HG03108 (cell line): ENCODE measurements at regions not wholly inside any gene's neighbourhood (a gene's known extent, or its start where the extent isn't known, plus 50 kb on each side); places are given as distances from the start of the nearest gene placed in this dataset.
"Not testable (repeated sequence)": the region's sequence is repeated elsewhere in the genome, so short reads cannot be mapped to it uniquely, and the experiment has no call there.

Experiments
- ATAC-seq: cut with Tn5 transposase; IDR thresholded peaks from one replicate; pipeline ENCODE4 v1.9.1; 2021; ENCODE audit warnings: moderate library complexity; ENCODE audit not compliant: unreplicated experiment

- ATAC-seq, result no peak
These were observed 433.1 kb downstream of the C12orf50 start for GRCh38 chr12:87596134-87596533.

DNA sequence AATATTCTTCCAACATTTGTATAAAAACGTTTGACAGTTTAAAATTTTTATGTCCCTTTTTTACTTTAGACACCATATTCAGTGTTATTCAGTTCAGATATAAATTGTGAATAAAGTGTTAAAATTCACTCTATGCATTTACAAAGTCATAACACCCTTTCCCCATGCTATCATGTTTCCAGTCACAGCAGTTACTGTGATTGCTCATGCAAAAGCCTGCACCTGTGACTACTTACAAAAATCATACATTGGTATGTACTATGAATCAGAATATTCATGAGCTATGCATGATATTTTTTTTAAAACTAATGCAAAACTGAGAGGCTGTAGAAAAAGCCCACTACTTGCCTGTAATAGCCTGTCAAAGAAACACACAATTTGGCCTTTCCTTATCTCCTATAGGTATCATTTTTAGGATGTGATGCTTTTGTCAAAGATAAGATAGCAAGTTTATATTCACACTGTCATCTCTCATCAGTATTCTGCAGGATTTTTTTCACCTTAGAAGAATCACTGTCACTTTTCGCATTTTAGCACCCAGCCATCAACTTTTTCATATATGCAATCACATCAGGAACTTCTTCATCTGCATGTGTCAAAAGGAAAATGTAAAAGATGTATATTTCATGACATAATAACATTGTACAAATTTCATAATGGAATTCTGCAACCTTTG lies 443.2 kb downstream of the C12orf50 start:
- no peak for ATAC-seq

DNA sequence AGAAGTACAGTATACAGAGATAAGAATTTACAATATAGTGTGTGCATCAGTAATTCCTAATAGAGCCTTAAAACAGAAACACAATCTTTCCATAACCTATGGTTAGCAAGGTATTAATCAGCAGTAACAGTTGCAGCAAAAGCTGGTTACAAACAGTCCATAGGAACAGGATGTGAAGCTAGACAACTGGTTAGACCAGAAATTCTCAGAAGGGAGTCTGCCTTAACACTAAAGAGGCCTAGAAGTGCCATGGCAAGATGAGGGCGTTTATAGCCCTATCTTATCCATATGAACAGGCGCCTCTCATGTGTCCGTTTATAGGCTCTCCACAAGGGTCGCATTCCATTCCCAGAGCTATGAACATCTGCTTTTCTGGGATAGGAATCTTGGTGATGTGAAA lies 450.1 kb downstream of the C12orf50 start:
- ATAC-seq, result not testable (repeated sequence)

DNA sequence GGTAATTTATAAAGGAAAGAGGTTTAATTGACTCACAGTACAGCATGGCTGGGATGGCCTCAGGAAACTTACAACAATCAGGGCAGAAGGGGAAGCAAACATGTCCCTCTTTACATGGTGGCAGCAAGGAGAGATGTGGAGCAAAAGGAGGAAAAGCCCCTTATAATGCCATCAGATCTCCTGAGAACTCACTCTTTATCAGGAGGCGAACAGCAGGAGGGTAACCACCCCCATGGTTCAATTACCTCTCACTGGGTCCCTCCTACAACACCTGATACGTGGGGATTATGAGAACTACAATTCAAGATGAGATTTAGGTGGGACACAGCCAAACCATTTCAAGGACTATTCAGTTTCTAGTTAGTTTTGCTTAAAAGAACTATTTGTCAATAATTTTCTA lies 453.3 kb downstream of the C12orf50 start:
- ATAC-seq, result no peak

DNA sequence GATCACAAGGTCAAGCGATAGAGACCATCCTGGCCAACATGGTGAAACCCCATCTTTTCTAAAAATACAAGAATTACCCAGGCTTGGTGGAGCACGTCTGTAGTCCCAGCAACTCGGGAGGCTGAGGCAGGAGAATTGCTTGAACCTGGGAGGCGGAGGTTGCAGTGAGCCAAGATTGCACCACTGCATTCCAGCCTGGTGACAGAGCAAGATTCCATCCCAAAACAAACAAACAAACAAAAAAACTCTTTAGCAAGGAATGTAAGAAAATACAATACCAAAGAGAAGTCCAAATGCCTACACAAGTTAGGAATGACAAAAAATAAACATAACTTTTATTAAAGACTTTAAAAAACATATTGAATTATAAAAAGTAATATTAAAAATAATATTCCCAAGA lies 462.3 kb downstream of the C12orf50 start:
- ATAC-seq, result not testable (repeated sequence)

- ATAC-seq, result no peak
These were observed 472.2 kb downstream of the C12orf50 start for GRCh38 chr12:87556985-87557384.

DNA sequence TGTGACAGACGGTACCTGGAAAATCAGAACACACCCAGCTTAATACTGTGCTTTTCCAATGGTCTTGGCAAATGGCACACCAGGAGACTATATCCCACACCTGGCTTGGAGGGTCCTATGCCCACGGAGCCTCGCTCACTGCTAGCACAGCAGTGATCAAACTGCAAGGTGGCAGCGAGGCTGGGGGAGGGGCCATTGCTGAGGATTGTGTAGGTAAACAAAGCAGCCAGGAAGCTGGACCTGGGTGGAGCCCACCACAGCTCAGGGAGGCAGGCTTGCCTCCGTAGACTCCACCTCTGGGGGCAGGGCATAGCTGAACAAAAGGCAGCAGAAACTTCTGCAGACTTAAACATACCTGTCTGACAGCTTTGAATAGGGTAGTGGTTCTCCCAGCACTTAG lies 498.0 kb downstream of the C12orf50 start:
- not testable (repeated sequence) for ATAC-seq

DNA sequence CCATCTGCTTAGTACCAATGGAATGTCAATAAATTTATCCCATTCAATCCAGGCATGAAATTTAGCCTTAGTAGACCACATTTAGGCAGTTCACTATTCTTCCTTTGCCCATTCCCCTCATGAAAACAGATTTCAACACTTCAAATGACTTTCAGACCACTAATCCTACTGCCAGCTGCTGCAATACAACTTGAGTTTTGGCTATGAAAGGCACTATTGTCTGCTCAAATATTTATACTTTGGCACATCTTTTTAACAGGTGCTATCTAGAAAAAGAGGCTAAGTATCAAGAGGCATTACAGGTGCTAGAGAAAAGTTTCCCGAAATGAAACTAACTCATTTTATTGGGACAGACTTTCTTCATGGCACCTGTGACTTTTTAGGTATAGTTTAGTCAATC lies 499.8 kb downstream of the C12orf50 start:
- ATAC-seq, result no peak

DNA sequence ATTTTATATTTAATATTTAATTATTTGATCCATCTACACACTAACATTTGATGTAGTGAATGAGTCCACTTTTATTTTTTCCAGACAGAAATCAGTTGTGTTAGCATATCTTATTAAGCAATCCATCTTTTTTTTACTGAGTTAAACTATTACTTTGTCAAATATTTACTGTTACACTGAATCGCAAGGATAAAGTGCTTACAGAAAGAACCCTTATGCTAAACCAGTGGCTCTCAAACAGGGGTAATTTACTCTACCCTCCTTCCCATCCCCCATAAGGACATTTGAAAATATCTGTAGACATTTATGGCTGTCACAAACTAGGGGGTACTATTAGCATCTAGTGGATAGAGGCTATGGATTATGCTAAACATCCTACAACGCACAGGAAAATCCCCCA lies 508.2 kb downstream of the C12orf50 start:
- ATAC-seq, result no peak

GRCh38 chr12:87518481-87518880 lies 510.7 kb downstream of the C12orf50 start:
- no peak for ATAC-seq

- ATAC-seq, result no peak
These were observed 511.2 kb downstream of the C12orf50 start for GRCh38 chr12:87518036-87518435.

GRCh38 chr12:87513536-87514280 lies 515.5 kb downstream of the C12orf50 start:
- no peak for ATAC-seq

DNA sequence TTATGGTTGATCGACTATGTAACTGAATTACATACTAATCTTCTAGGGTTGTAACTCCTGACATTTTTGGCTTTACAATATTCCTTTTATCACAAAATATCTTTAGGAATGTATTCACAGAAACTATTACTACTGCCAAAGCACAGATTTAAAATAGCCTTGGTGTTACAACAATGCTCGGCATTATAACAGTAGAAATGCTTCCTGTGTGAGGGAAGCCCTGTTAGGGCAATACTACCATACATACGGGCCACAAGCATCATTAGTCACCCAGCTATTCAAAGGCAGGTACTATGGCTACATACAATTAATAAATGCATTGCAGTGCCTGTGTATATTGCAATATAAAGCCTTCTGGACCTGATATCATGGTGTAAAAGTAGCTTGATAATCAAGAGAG lies 517.8 kb downstream of the C12orf50 start:
- ATAC-seq, result no peak

DNA sequence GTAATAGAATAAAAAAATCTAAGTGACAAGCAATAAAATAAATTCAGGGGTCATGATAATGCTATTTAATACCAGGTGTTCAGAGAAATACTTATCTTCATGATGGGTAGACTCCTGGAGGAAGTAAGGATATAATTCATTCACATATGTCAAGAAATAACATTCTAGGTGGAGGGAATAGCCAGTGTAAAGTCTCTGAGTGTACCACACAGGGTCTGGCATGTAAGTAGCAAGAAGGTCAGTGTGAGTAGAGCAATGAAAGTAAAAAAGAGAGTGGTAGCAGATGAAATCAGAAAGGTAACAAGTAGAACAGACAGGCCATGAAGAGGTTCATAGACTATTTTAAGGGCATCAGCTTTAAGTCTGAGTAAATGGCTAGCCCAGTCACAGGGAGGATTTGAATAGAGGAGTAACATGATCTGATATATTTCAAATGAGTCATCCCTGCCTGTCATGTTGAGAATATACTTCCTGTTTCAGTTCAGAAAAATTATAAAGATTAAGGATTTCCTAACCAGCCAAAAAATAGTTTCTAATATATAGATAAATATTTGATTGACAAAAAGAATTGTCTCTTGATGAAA lies 519.9 kb downstream of the C12orf50 start:
- no peak for ATAC-seq

DNA sequence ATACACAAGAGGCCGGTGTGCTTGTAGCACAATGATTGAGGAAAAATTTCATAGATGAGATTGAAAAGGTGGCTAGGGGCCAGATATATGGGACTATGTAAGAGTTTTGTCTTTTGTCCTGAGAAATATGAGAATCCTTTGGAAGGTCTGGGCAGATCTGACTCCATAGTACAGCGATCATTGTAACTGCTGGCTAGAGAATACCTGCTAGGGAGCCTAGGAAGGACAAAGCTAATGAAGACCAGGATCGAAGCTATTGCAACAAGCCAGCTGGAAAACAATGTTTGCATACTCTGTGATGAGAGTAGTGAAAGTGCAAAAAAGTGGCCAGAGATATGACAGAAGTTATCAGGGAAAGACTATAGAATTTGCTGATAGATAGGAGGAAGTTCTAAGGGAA lies 537.6 kb downstream of the C12orf50 start:
- no peak for ATAC-seq

- ATAC-seq, result no peak
These were observed 538.1 kb downstream of the C12orf50 start for GRCh38 chr12:87491089-87491488.

- ATAC-seq, result no peak
These were observed 559.9 kb downstream of the C12orf50 start for GRCh38 chr12:87469295-87469694.

DNA sequence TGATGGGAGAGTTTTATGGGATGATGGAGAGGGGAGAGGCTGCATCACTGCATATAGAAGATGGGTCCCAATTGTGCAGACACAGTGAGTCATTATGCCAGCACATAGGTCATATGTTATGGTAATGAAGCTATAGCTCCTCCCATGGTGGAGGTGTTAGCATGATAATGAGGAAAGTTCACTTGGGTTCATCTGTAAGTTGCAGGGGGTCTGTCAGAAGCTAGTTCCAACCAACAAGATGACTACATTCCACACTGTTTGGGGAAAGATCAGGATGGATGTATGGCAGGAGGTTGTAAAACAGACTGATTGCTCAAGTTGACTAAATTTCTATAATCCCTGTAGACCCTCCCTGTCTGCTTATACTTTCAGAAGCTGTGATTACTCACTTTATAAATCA lies 561.3 kb downstream of the C12orf50 start:
- ATAC-seq, result no peak

GRCh38 chr12:87464565-87464964 lies 564.6 kb downstream of the C12orf50 start:
- ATAC-seq, result no peak

GRCh38 chr12:87444039-87444438 lies 585.2 kb downstream of the C12orf50 start:
- no peak for ATAC-seq

GRCh38 chr12:87441511-87441910 lies 587.7 kb downstream of the C12orf50 start:
- ATAC-seq, result no peak
